Loucy (cell line): ENCODE measurements at regions not wholly inside any gene's neighbourhood (a gene's known extent, or its start where the extent isn't known, plus 50 kb on each side); places are given as distances from the start of the nearest gene placed in this dataset.

Source experiments
- H2AFZ ChIP-seq: fragments of 200-600 bp; sonication (generic); 2 replicates; pipeline ENCODE4 v1.6.0; 2016; ENCODE audit warnings: antibody characterized with exemption, mild to moderate bottlenecking, low read length, moderate library complexity
- H3F3A ChIP-seq: fragments of 200-600 bp; 2 replicates; pipeline ENCODE4 v1.6.0; 2016; ENCODE audit warnings: antibody characterized with exemption, low read depth, mild to moderate bottlenecking
- H3K27me3 ChIP-seq: fragments of 200-600 bp; sonication (generic); 2 replicates; pipeline ENCODE4 v1.6.1; 2014; ENCODE audit warnings: low read length, mild to moderate bottlenecking; ENCODE audit not compliant: insufficient read depth, poor library complexity, severe bottlenecking
- H3K36me3 ChIP-seq: fragments of 200-600 bp; sonication (generic); 2 replicates; pipeline ENCODE4 v1.6.1; 2016; ENCODE audit warnings: low read length; ENCODE audit not compliant: insufficient read depth
- H3K4me1 ChIP-seq: fragments of 200-600 bp; sonication (generic); 2 replicates; pipeline ENCODE4 v1.5.1; 2014; ENCODE audit warnings: low read length, mild to moderate bottlenecking; ENCODE audit not compliant: insufficient read depth, poor library complexity, severe bottlenecking
- H3K4me2 ChIP-seq: fragments of 200-600 bp; sonication (generic); 2 replicates; pipeline ENCODE4 v1.6.0; 2014; ENCODE audit warnings: antibody characterized with exemption, low read length, low read depth, mild to moderate bottlenecking; ENCODE audit not compliant: poor library complexity, severe bottlenecking
- H3K4me3 ChIP-seq: fragments of 200-600 bp; sonication (generic); 2 replicates; pipeline ENCODE4 v1.5.1; 2014; ENCODE audit warnings: low read length, mild to moderate bottlenecking, mixed read lengths; ENCODE audit not compliant: poor library complexity, severe bottlenecking
- H3K79me2 ChIP-seq: fragments of 200-600 bp; sonication (generic); 2 replicates; pipeline ENCODE4 v1.6.1; 2014; ENCODE audit warnings: low read length; ENCODE audit not compliant: insufficient read depth
- H3K9ac ChIP-seq: fragments of 200-600 bp; sonication (generic); 2 replicates; pipeline ENCODE4 v1.6.0; 2014; ENCODE audit warnings: mild to moderate bottlenecking, low read depth, low read length, moderate library complexity; ENCODE audit not compliant: poor library complexity, severe bottlenecking
- H3K9me2 ChIP-seq: fragments of 200-600 bp; sonication (generic); replicated peaks from 2 replicates; pipeline ENCODE4 v1.6.1; 2016; ENCODE audit warnings: low read depth, low read length, mixed read lengths
- H3K9me3 ChIP-seq: fragments of 200-600 bp; sonication (generic); 2 replicates; pipeline ENCODE4 v1.6.1; 2014; ENCODE audit warnings: mild to moderate bottlenecking, antibody characterized with exemption, low read length, low read depth; ENCODE audit not compliant: insufficient read depth
- H4K20me1 ChIP-seq: fragments of 200-600 bp; sonication (generic); 2 replicates; pipeline ENCODE4 v1.6.0; 2014; ENCODE audit warnings: antibody characterized with exemption, low read length, mild to moderate bottlenecking; ENCODE audit not compliant: insufficient read depth, poor library complexity, severe bottlenecking
- CTCF ChIP-seq: fragments of 200-600 bp; sonication (generic); conservative IDR thresholded peaks from 2 replicates; pipeline ENCODE4 v1.5.1; 2014; ENCODE audit warnings: mild to moderate bottlenecking, antibody characterized with exemption, low read length
- EZH2phosphoT487 ChIP-seq: fragments of 200-600 bp; IDR thresholded peaks from 2 replicates; pipeline ENCODE4 v1.6.1; 2018; ENCODE audit warnings: antibody characterized with exemption, mild to moderate bottlenecking, moderate library complexity, borderline replicate concordance

- Histone ChIP-seq H3K4me1 (no peaks in the 10 kb centered on the region), H2AFZ (no peak overlapping the region), H3K9ac (no peak overlapping the region), H3K27me3 (no peaks in the 10 kb centered on the region), H3K9me2 (no peaks in the 10 kb centered on the region), H3K36me3 (no peaks in the 10 kb centered on the region), H3F3A (no peaks in the 10 kb centered on the region), H4K20me1 (no peaks in the 10 kb centered on the region), H3K4me2 (no peak overlapping the region), H3K79me2 (no peaks in the 10 kb centered on the region), H3K4me3 (no peak overlapping the region), H3K9me3 (no peaks in the 10 kb centered on the region; the same call in 1 of the 2 replicates)
- TF ChIP-seq EZH2phosphoT487 (no peak), CTCF (no peak)
These were observed 331.9 kb downstream of the NPHP4 start for GRCh38 chr1:5660141-5660935.

- H3K9me3 ChIP-seq: no peaks in the 10 kb centered on the region; the same call in 1 of the 2 replicates
- H2AFZ ChIP-seq: no peak overlapping the region
- no peak overlapping the region for H3K4me2 ChIP-seq
- no peaks in the 10 kb centered on the region for H3K27me3 ChIP-seq
- TF ChIP-seq EZH2phosphoT487: no peak
- no peak for TF ChIP-seq CTCF
- H3K79me2 ChIP-seq: no peaks in the 10 kb centered on the region
- no peak overlapping the region for H3K9ac ChIP-seq
- H3F3A ChIP-seq: no peaks in the 10 kb centered on the region
- H3K4me3 ChIP-seq: no peak overlapping the region
- no peaks in the 10 kb centered on the region for H3K4me1 ChIP-seq
- no peaks in the 10 kb centered on the region for H4K20me1 ChIP-seq
- H3K9me2 ChIP-seq: no peaks in the 10 kb centered on the region
- H3K36me3 ChIP-seq: no peaks in the 10 kb centered on the region
These were observed 332.6 kb downstream of the NPHP4 start for GRCh38 chr1:5659606-5660005.

GRCh38 chr1:5658340-5659316 lies 333.6 kb downstream of the NPHP4 start:
- H3K9me2 ChIP-seq: no peaks in the 10 kb centered on the region
- H2AFZ ChIP-seq: no peak overlapping the region
- no peaks in the 10 kb centered on the region; the same call in 1 of the 2 replicates for H3K9me3 ChIP-seq
- H3K79me2 ChIP-seq: no peaks in the 10 kb centered on the region
- no peaks in the 10 kb centered on the region for H3K36me3 ChIP-seq
- no peaks in the 10 kb centered on the region for H3K27me3 ChIP-seq
- no peaks in the 10 kb centered on the region for H3K4me1 ChIP-seq
- TF ChIP-seq CTCF (no peak), EZH2phosphoT487 (no peak)
- H4K20me1 ChIP-seq: no peaks in the 10 kb centered on the region
- H3K4me3 ChIP-seq: no peak overlapping the region
- no peak overlapping the region for H3K4me2 ChIP-seq
- no peaks in the 10 kb centered on the region for H3F3A ChIP-seq
- no peak overlapping the region for H3K9ac ChIP-seq
